H1 (cell line): ENCODE measurements at regions not wholly inside any gene's neighbourhood (a gene's known extent, or its start where the extent isn't known, plus 50 kb on each side); places are given as distances from the start of the nearest gene placed in this dataset.

Experiments used
- CTCF ChIA-PET: fragments of 300-600 bp; sonication (Branson Sonifier 250); formaldehyde crosslinking; loops from one replicate; lab custom pipeline; 2021; ENCODE audit not compliant: partially characterized antibody; lab: Charles Lee
- POLR2A ChIA-PET: fragments of 300-600 bp; sonication (Branson Sonifier 250); formaldehyde crosslinking; loops from one replicate; lab custom pipeline; 2021; ENCODE audit warnings: inconsistent platforms; ENCODE audit not compliant: partially characterized antibody; lab: Charles Lee
- DNase-seq, 2 experiments: peaks; one replicate each; pipeline versions ENCODE4 v3.0.0 to v3.0.0-alpha.2; 2010 to 2022; ENCODE audit warnings: low spot score in 2 of 2, low read depth in 1 of 2, mixed read lengths in 1 of 2
- FAIRE-seq: peaks from 2 replicates; lab custom pipeline; 2011; peaks lifted over from hg19 to GRCh38; lab: Jason Lieb, UNC
- H2AFZ ChIP-seq: 2 replicates; pipeline ENCODE4 v1.8.1; 2012; ENCODE audit warnings: low read length, inconsistent platforms
- H2AK5ac ChIP-seq: 2 replicates; pipeline ENCODE4 v1.6.1; 2013; ENCODE audit warnings: low read depth, low read length
- H2BK120ac ChIP-seq: replicated peaks from 2 replicates; pipeline ENCODE3; 2013; ENCODE audit warnings: low read depth, low read length, inconsistent platforms
- H2BK12ac ChIP-seq: 2 replicates; pipeline ENCODE4 v1.6.1; 2013; ENCODE audit warnings: low read depth, low read length
- H2BK15ac ChIP-seq: 2 replicates; pipeline ENCODE4 v1.6.1; 2013; ENCODE audit warnings: low read length
- H2BK20ac ChIP-seq: 2 replicates; pipeline ENCODE4 v1.6.1; 2013; ENCODE audit warnings: low read length
- H2BK5ac ChIP-seq: 2 replicates; pipeline ENCODE4 v1.6.1; 2013; ENCODE audit warnings: low read depth, low read length
- H3K14ac ChIP-seq: 2 replicates; pipeline ENCODE4 v1.6.1; 2013; ENCODE audit warnings: inconsistent platforms; ENCODE audit not compliant: insufficient read length
- H3K18ac ChIP-seq: 2 replicates; pipeline ENCODE4 v1.6.1; 2013; ENCODE audit warnings: low read length; ENCODE audit errors: extremely low read depth
- H3K23ac ChIP-seq: 2 replicates; pipeline ENCODE4 v1.6.1; 2013; ENCODE audit warnings: inconsistent platforms; ENCODE audit not compliant: insufficient read length
- H3K23me2 ChIP-seq: 2 replicates; pipeline ENCODE4 v1.6.1; 2013; ENCODE audit warnings: low read depth, low read length
- H3K27ac ChIP-seq: 2 replicates; pipeline ENCODE4 v1.6.1; 2011; ENCODE audit warnings: low read depth, low read length, inconsistent platforms
- H3K27me3 ChIP-seq, 4 experiments: replicated peaks in 1 of 4; 1 replicate in 1 of 4; 2 replicates in 3 of 4; pipeline versions ENCODE4 v1.6.1 to v1.8.1; 2011 to 2013; ENCODE audit warnings: low read length in 3 of 4, mild to moderate bottlenecking in 3 of 4, inconsistent platforms in 2 of 4, mixed read lengths in 2 of 4, moderate library complexity in 1 of 4; ENCODE audit not compliant: control insufficient read depth in 3 of 4, insufficient read depth in 3 of 4; ENCODE audit errors: extremely low read depth in 1 of 4
- H3K36me3 ChIP-seq, 4 experiments: 2 replicates each; pipeline versions ENCODE4 v1.6.1 to v1.8.1; 2011 to 2013; ENCODE audit warnings: mild to moderate bottlenecking in 4 of 4, low read length in 3 of 4, moderate library complexity in 2 of 4, control low read depth in 1 of 4, inconsistent platforms in 1 of 4; ENCODE audit not compliant: insufficient read depth in 4 of 4, control insufficient read depth in 2 of 4
- H3K4ac ChIP-seq: replicated peaks from 2 replicates; pipeline ENCODE3; 2013; ENCODE audit warnings: low read length, low read depth, mixed read lengths, inconsistent platforms; ENCODE audit not compliant: insufficient read length
- H3K4me1 ChIP-seq, 4 experiments: replicated peaks in 1 of 4; 1 replicate in 1 of 4; 2 replicates in 3 of 4; pipeline versions ENCODE4 v1.6.1 to v1.8.1; 2011 to 2013; ENCODE audit warnings: low read length in 3 of 4, inconsistent platforms in 2 of 4, mixed read lengths in 1 of 4; ENCODE audit not compliant: insufficient read depth in 4 of 4, control insufficient read depth in 3 of 4
- H3K4me2 ChIP-seq, 2 experiments: 2 replicates each; pipeline versions ENCODE4 v1.6.1 to v1.8.1; 2011 to 2013; ENCODE audit warnings: low read depth in 2 of 2, low read length in 2 of 2, control low read depth in 1 of 2, inconsistent platforms in 1 of 2, mild to moderate bottlenecking in 1 of 2; ENCODE audit not compliant: insufficient read depth in 1 of 2
- H3K4me3 ChIP-seq, 4 experiments: fragments of 200-600, 300-600 bp in 1 of 4; sonication (generic), shearing (Covaris generic), sonication (Bioruptor Twin) in 1 of 4; 2 replicates each; pipeline versions ENCODE4 v1.5.1 to v1.8.1; 2011 to 2016; ENCODE audit warnings: low read length in 4 of 4, low read depth in 3 of 4, control low read depth in 2 of 4, inconsistent platforms in 2 of 4, mild to moderate bottlenecking in 2 of 4, mixed read lengths in 1 of 4, moderate library complexity in 1 of 4; ENCODE audit not compliant: insufficient read depth in 2 of 4; ENCODE audit errors: extremely low read depth in 1 of 4
- H3K56ac ChIP-seq: replicated peaks from 2 replicates; pipeline ENCODE3; 2013; ENCODE audit warnings: low read depth, mild to moderate bottlenecking, mixed read lengths, low read length, inconsistent platforms; ENCODE audit not compliant: insufficient read length
- H3K79me1 ChIP-seq: 2 replicates; pipeline ENCODE4 v1.6.1; 2013; ENCODE audit warnings: low read depth, low read length, control low read depth
- H3K79me2 ChIP-seq, 2 experiments: 2 replicates each; pipeline versions ENCODE4 v1.6.1 to v1.8.1; 2012 to 2013; ENCODE audit warnings: low read length in 2 of 2, mild to moderate bottlenecking in 2 of 2, inconsistent platforms in 1 of 2; ENCODE audit not compliant: insufficient read depth in 2 of 2, control insufficient read depth in 1 of 2
- H3K9ac ChIP-seq, 4 experiments: replicated peaks in 1 of 4; 1 replicate in 1 of 4; 2 replicates in 3 of 4; pipeline versions ENCODE4 v1.6.1 to v1.8.1; 2011 to 2013; ENCODE audit warnings: low read depth in 3 of 4, low read length in 3 of 4, control low read depth in 2 of 4, mild to moderate bottlenecking in 2 of 4, moderate library complexity in 2 of 4, inconsistent platforms in 1 of 4; ENCODE audit errors: extremely low read depth in 1 of 4
- H3K9me3 ChIP-seq, 2 experiments: 2 replicates each; pipeline versions ENCODE4 v1.6.1 to v1.8.1; 2012 to 2013; ENCODE audit warnings: mild to moderate bottlenecking in 2 of 2, moderate library complexity in 2 of 2, control low read depth in 1 of 2, inconsistent platforms in 1 of 2, low read depth in 1 of 2, low read length in 1 of 2, mixed read lengths in 1 of 2; ENCODE audit not compliant: insufficient read depth in 2 of 2
- H4K20me1 ChIP-seq, 2 experiments: replicated peaks in 1 of 2; 2 replicates each; pipeline versions ENCODE3 to v1.8.1; 2011 to 2013; ENCODE audit warnings: inconsistent platforms in 2 of 2, low read length in 2 of 2, mild to moderate bottlenecking in 1 of 2; ENCODE audit not compliant: insufficient read depth in 2 of 2, control insufficient read depth in 1 of 2
- H4K5ac ChIP-seq: 2 replicates; pipeline ENCODE4 v1.6.1; 2013; ENCODE audit warnings: low read length, low read depth, mixed read lengths, inconsistent platforms; ENCODE audit not compliant: insufficient read length
- H4K8ac ChIP-seq: 2 replicates; pipeline ENCODE4 v1.8.0; 2013; ENCODE audit warnings: mild to moderate bottlenecking, moderate library complexity, low read length, inconsistent platforms; ENCODE audit not compliant: insufficient read depth; ENCODE audit errors: extremely low read depth
- H4K91ac ChIP-seq: replicated peaks from 2 replicates; pipeline ENCODE3; 2013; ENCODE audit warnings: low read length, mixed read lengths, inconsistent platforms; ENCODE audit not compliant: insufficient read length
- ASH2L ChIP-seq: fragments of 200-600, 300-600 bp; sonication (generic); IDR thresholded peaks from one replicate; pipeline ENCODE4 v1.7.1; 2017; ENCODE audit warnings: low read length
- WGBS, 2 experiments: shearing (Covaris generic) in 1 of 2; methylation state at CpG; one replicate each; pipeline versions ENCODE4 v1.1.6 to v1.1.7; 2013 to 2015; ENCODE audit warnings: low lambda C conversion rate in 2 of 2, mixed read lengths in 2 of 2, inconsistent platforms in 1 of 2, low coverage in 1 of 2, missing lambda C conversion rate in 1 of 2; ENCODE audit not compliant: insufficient replicate concordance in 2 of 2, insufficient coverage in 1 of 2, insufficient read length in 1 of 2; ENCODE audit errors: extremely low coverage in 1 of 2, missing lambda C conversion rate in 1 of 2; 5-methylcytosine and 5-hydroxymethylcytosine counted together

GRCh38 chr2:41970988-41971660 is 76.7 kb upstream of the PKDCC start:
- Histone ChIP-seq H2AK5ac (no peak overlapping the region), H3K4me2 (no peak overlapping the region), H3K79me1 (no peaks in the 10 kb centered on the region), H2AFZ (no peak overlapping the region), H3K4me1 (peaks cover 0 to 9% (median 6%) of the 10 kb centered on the region in 4 experiments), H3K14ac (no peak overlapping the region), H3K27me3 (no peaks in the 10 kb centered on the region), H2BK12ac (no peak overlapping the region), H3K79me2 (no peaks in the 10 kb centered on the region), H3K23me2 (no peaks in the 10 kb centered on the region), H3K18ac (no peak overlapping the region), H4K20me1 (no peaks in the 10 kb centered on the region), H3K56ac (no peak overlapping the region), H3K9ac (no peak overlapping the region), H4K5ac (no peak overlapping the region), H3K4ac (no peak overlapping the region), H3K23ac (no peak overlapping the region), H2BK15ac (no peak overlapping the region), H2BK20ac (no peak overlapping the region), H2BK120ac (no peak overlapping the region), H3K27ac (no peak overlapping the region), H2BK5ac (no peak overlapping the region), H4K91ac (no peak overlapping the region), H3K9me3 (no peaks in the 10 kb centered on the region), H4K8ac (no peak overlapping the region), H3K4me3 (no peak overlapping the region), H3K36me3 (no peaks in the 10 kb centered on the region)
- ChIA-PET CTCF (interaction anchor here (0.6 to 1.6 kb wide), 7 partner anchors 9 to 357 kb away, joined by 3 to 4 read pairs (median 3); no protein-coding TSS in a partner anchor), POLR2A (interaction anchor here (1.4 kb wide), 1 partner anchor 9 kb away, joined by 4 read pairs; no protein-coding TSS in a partner anchor)
- FAIRE-seq, result no peak
- WGBS, 2 experiments, result 88% methylated on average over 5 of the region's 8 CpGs; no CpG with 5 or more reads in 1 of the 2 experiments
- no peak for TF ChIP-seq ASH2L
- no peak for DNase-seq
